WTC11 (cell line): ENCODE measurements at regions not wholly inside any gene's neighbourhood (a gene's known extent, or its start where the extent isn't known, plus 50 kb on each side); places are given as distances from the start of the nearest gene placed in this dataset.

Experiments
- ATAC-seq: fragments of 200-7000 bp; cut with Tn5 transposase; 2 replicates; pipeline ENCODE4 v1.10.0; 2021; ENCODE audit warnings: mild to moderate bottlenecking, moderate library complexity
- CTCF ChIA-PET: fragments of 300-600 bp; sonication (Branson Sonifier 250); formaldehyde crosslinking; loops from one replicate; lab custom pipeline; 2021; ENCODE audit warnings: antibody characterized with exemption; lab: Charles Lee
- POLR2A ChIA-PET: fragments of 350-600 bp; sonication (Branson Sonifier 250); formaldehyde crosslinking; loops from one replicate; lab custom pipeline; 2021; ENCODE audit warnings: antibody characterized with exemption; lab: Charles Lee
- DNase-seq: peaks from one replicate; pipeline ENCODE4 v3.0.0; 2021; ENCODE audit warnings: low spot score
- H3K27ac Mint-ChIP-seq: 2 replicates; pipeline ENCODE4 v1.8.0; 2021; ENCODE audit warnings: mixed read lengths
- H3K27me3 Mint-ChIP-seq: 2 replicates; pipeline ENCODE4 v1.8.0; 2021; ENCODE audit warnings: low read depth, mild to moderate bottlenecking, moderate library complexity, mixed read lengths
- H3K36me3 Mint-ChIP-seq: 2 replicates; pipeline ENCODE4 v1.8.0; 2021; ENCODE audit warnings: mixed read lengths
- H3K4me1 Mint-ChIP-seq: 2 replicates; pipeline ENCODE4 v1.8.0; 2022; ENCODE audit warnings: mixed read lengths
- H3K4me3 Mint-ChIP-seq: 2 replicates; pipeline ENCODE4 v1.8.0; 2021; ENCODE audit warnings: mild to moderate bottlenecking, moderate library complexity, mixed read lengths
- H3K9me3 Mint-ChIP-seq: 2 replicates; pipeline ENCODE4 v1.8.0; 2021; ENCODE audit warnings: mixed read lengths
- ATF2 ChIP-seq: sonication (generic); formaldehyde crosslinking; IDR thresholded peaks from 2 replicates; pipeline ENCODE4 v1.8.1; 2022; ENCODE audit warnings: low read depth, missing genetic modification reagents, borderline replicate concordance
- CBFB ChIP-seq: sonication (generic); formaldehyde crosslinking; IDR thresholded peaks from 2 replicates; pipeline ENCODE4 v1.8.1; 2022; ENCODE audit warnings: mild to moderate bottlenecking, low read depth, missing genetic modification reagents
- E2F4 ChIP-seq: sonication (generic); formaldehyde crosslinking; IDR thresholded peaks from 2 replicates; pipeline ENCODE4 v1.8.1; 2022; ENCODE audit warnings: low read depth, mild to moderate bottlenecking, moderate library complexity, missing genetic modification reagents, borderline replicate concordance
- ELF4 ChIP-seq: sonication (generic); formaldehyde crosslinking; IDR thresholded peaks from 2 replicates; pipeline ENCODE4 v1.8.1; 2022; ENCODE audit warnings: low read depth, mild to moderate bottlenecking, moderate library complexity, missing genetic modification reagents
- EMX1 ChIP-seq: fragments of 250-450 bp; sonication (Bioruptor Pico); IDR thresholded peaks from 2 replicates; pipeline ENCODE4 v1.8.0; 2021; ENCODE audit warnings: mild to moderate bottlenecking
- ESRRA ChIP-seq: sonication (generic); formaldehyde crosslinking; IDR thresholded peaks from 2 replicates; pipeline ENCODE4 v1.8.1; 2022; ENCODE audit warnings: mild to moderate bottlenecking, missing genetic modification reagents, borderline replicate concordance
- FOXK1 ChIP-seq: sonication (generic); formaldehyde crosslinking; IDR thresholded peaks from 2 replicates; pipeline ENCODE4 v1.8.0; 2022; ENCODE audit warnings: mild to moderate bottlenecking, moderate library complexity, missing genetic modification reagents
- GTF2I ChIP-seq: fragments of 250-450 bp; sonication (Bioruptor Pico); conservative IDR thresholded peaks from 2 replicates; pipeline ENCODE4 v1.4.0; 2021; ENCODE audit warnings: mild to moderate bottlenecking
- JAZF1 ChIP-seq: fragments of 250-450 bp; sonication (Bioruptor Pico); IDR thresholded peaks from 2 replicates; pipeline ENCODE4 v1.9.0; 2021; ENCODE audit warnings: moderate library complexity, mild to moderate bottlenecking, inconsistent platforms
- NFATC4 ChIP-seq: fragments of 250-450 bp; sonication (Bioruptor Pico); IDR thresholded peaks from 2 replicates; pipeline ENCODE4 v1.9.0; 2021; ENCODE audit warnings: mild to moderate bottlenecking
- NFE2L1 ChIP-seq: sonication (generic); formaldehyde crosslinking; IDR thresholded peaks from 2 replicates; pipeline ENCODE4 v1.8.1; 2023; ENCODE audit warnings: missing genetic modification reagents
- NR1H2 ChIP-seq: sonication (generic); formaldehyde crosslinking; IDR thresholded peaks from 2 replicates; pipeline ENCODE4 v1.9.0; 2021; ENCODE audit warnings: mild to moderate bottlenecking, moderate library complexity, missing genetic modification reagents
- NR2C2 ChIP-seq: sonication (generic); formaldehyde crosslinking; IDR thresholded peaks from 2 replicates; pipeline ENCODE4 v1.8.0; 2022; ENCODE audit warnings: mild to moderate bottlenecking, missing genetic modification reagents
- NR3C1 ChIP-seq: sonication (generic); formaldehyde crosslinking; conservative IDR thresholded peaks from 2 replicates; pipeline ENCODE4 v1.8.1; 2023; ENCODE audit warnings: low read depth, mild to moderate bottlenecking, missing genetic modification reagents
- PREB ChIP-seq: sonication (generic); formaldehyde crosslinking; IDR thresholded peaks from 2 replicates; pipeline ENCODE4 v1.8.1; 2022; ENCODE audit warnings: mild to moderate bottlenecking, missing genetic modification reagents, moderate library complexity, borderline replicate concordance
- ZMAT4 ChIP-seq: fragments of 250-450 bp; sonication (Bioruptor Pico); IDR thresholded peaks from 2 replicates; pipeline ENCODE4 v1.9.0; 2021; ENCODE audit warnings: mild to moderate bottlenecking
- ZNF232 ChIP-seq: sonication (generic); formaldehyde crosslinking; IDR thresholded peaks from 2 replicates; pipeline ENCODE4 v1.8.0; 2022; ENCODE audit warnings: mild to moderate bottlenecking, missing genetic modification reagents
- ZNF425 ChIP-seq: fragments of 250-450 bp; sonication (Bioruptor Pico); conservative IDR thresholded peaks from 2 replicates; pipeline ENCODE4 v1.9.0; 2021; ENCODE audit warnings: mild to moderate bottlenecking
- ZSCAN18 ChIP-seq: fragments of 250-450 bp; sonication (Bioruptor Pico); IDR thresholded peaks from 2 replicates; pipeline ENCODE4 v2.1.2; 2022; ENCODE audit warnings: mild to moderate bottlenecking, moderate library complexity

- no peak for TF ChIP-seq ATF2 (CRISPR knock-in tag)
- no peak for TF ChIP-seq FOXK1 (CRISPR knock-in tag)
- no peak for TF ChIP-seq ESRRA (CRISPR knock-in tag)
- no peak for TF ChIP-seq NR2C2 (CRISPR knock-in tag)
- no peak for TF ChIP-seq PREB (CRISPR knock-in tag)
- no peak for TF ChIP-seq EMX1 (CRISPR knock-in tag)
These were observed 385.9 kb upstream of the SLITRK6 start (continued) for GRCh38 chr13:86185107-86185506.

GRCh38 chr13:86174622-86175021, 375.4 kb upstream of the SLITRK6 start:
- DNase-seq, result no peak
- Mint-ChIP-seq H3K4me3 (no peak overlapping the region), H3K4me1 (peaks cover 7% of the 10 kb centered on the region), H3K27ac (no peak overlapping the region), H3K27me3 (no peaks in the 10 kb centered on the region), H3K36me3 (no peaks in the 10 kb centered on the region), H3K9me3 (no peaks in the 10 kb centered on the region)
- ATAC-seq, result peak; percentile 38; the same call in 1 of the 2 replicates
- ChIA-PET POLR2A (no interaction called here), CTCF (interaction anchor here (1.0 kb wide), 1 partner anchor 273 kb away, joined by 3 read pairs; no protein-coding TSS in a partner anchor)
- TF ChIP-seq E2F4 (CRISPR knock-in tag), result no peak
- no peak for TF ChIP-seq NR1H2
- TF ChIP-seq GTF2I, result no peak
- TF ChIP-seq ELF4 (CRISPR knock-in tag), result no peak
- TF ChIP-seq NFE2L1 (CRISPR knock-in tag), result no peak
- TF ChIP-seq JAZF1 (CRISPR knock-in tag), result no peak
- no peak for TF ChIP-seq CBFB (CRISPR knock-in tag)
- TF ChIP-seq NFATC4, result no peak
- no peak for TF ChIP-seq NR3C1
- TF ChIP-seq ZMAT4 (CRISPR knock-in tag), result no peak
- TF ChIP-seq ZNF425 (CRISPR knock-in tag), result no peak
- TF ChIP-seq ZNF232, result no peak
- no peak for TF ChIP-seq ZSCAN18 (CRISPR knock-in tag)
